Esophagus squamous epithelium (tissue), 5 donors: ENCODE measurements at regions not wholly inside any gene's neighbourhood (a gene's known extent, or its start where the extent isn't known, plus 50 kb on each side); places are given as distances from the start of the nearest gene placed in this dataset.

Source experiments
- DNase-seq: peaks from one replicate; lab custom pipeline; 2025; lab: John Stamatoyannopoulos, UW
- H3K27ac ChIP-seq, 4 donors: fragments of 200-600 bp; sonication (generic); one replicate each; pipeline ENCODE4 v1.5.1; 2016 to 2019; ENCODE audit warnings: mild to moderate bottlenecking in 1 of 4
- H3K27me3 ChIP-seq, 4 donors: fragments of 200-600 bp; sonication (generic); 1 replicate in 3 of 4; 2 replicates in 1 of 4; pipeline versions ENCODE4 v1.5.1 to v1.6.0; 2017 to 2021; ENCODE audit warnings: antibody characterized with exemption in 1 of 4
- H3K36me3 ChIP-seq, 3 donors: fragments of 200-600 bp; sonication (generic); one replicate each; pipeline ENCODE4 v1.5.1; 2016 to 2019
- H3K4me1 ChIP-seq, 3 donors: fragments of 200-600 bp; sonication (generic); one replicate each; pipeline ENCODE4 v1.5.1; 2017 to 2019
- H3K4me3 ChIP-seq, 4 donors: fragments of 200-600 bp; sonication (generic); 1 replicate in 3 of 4; 2 replicates in 1 of 4; pipeline ENCODE4 v1.5.1; 2016 to 2019; ENCODE audit warnings: mild to moderate bottlenecking in 2 of 4, moderate library complexity in 1 of 4
- H3K9me3 ChIP-seq, 3 donors: fragments of 200-600 bp; sonication (generic); one replicate each; pipeline ENCODE4 v1.5.1; 2016 to 2019
- CTCF ChIP-seq, 6 experiments: fragments of 450-650 bp in 4 of 6; fragments of 200-600 bp in 2 of 6; sonication (generic) in 2 of 6; IDR thresholded peaks; one replicate each; pipeline ENCODE4 v1.5.1; 2016 to 2019; ENCODE audit warnings: antibody characterized with exemption in 6 of 6, mild to moderate bottlenecking in 4 of 6, moderate library complexity in 4 of 6
- POLR2A ChIP-seq, 4 donors: fragments of 450-650 bp; IDR thresholded peaks; one replicate each; pipeline ENCODE4 v1.6.1; 2017; ENCODE audit warnings: antibody characterized with exemption in 4 of 4, mild to moderate bottlenecking in 4 of 4, moderate library complexity in 3 of 4
- WGBS, 2 donors: methylation state at CpG; one replicate each; pipeline ENCODE4 v1.1.5; 2018; 5-methylcytosine and 5-hydroxymethylcytosine counted together
- intact Hi-C: fragments of 100-400 bp; cut with DNase I; formaldehyde crosslinking; loops from one replicate; pipeline ENCODE4 v1.15.0; 2022
- donor health status: DM: yes; HTN: yes; CAD: no.

- H3K4me3 ChIP-seq: no peak overlapping the region
- H3K4me1 ChIP-seq: no peaks in the 10 kb centered on the region
- no peak for DNase-seq
- no peaks in the 10 kb centered on the region for H3K27me3 ChIP-seq
- no peak overlapping the region for H3K27ac ChIP-seq
- H3K9me3 ChIP-seq: no peaks in the 10 kb centered on the region
- H3K36me3 ChIP-seq: no peaks in the 10 kb centered on the region
- TF ChIP-seq POLR2A (IDR thresholded peaks at IDR 0.05) (no peak), CTCF (IDR thresholded peaks at IDR 0.05) (no peak)
- 45% methylated on average over 4 of the region's 6 CpGs; no CpG with 5 or more reads in 1 of the 2 donors for WGBS, 2 donors
- intact Hi-C loops: no loop called here
Measured at GRCh38 chrX:68922013-68922412, 93.2 kb downstream of the EFNB1 start.

GRCh38 chrX:68920561-68920960 lies 91.7 kb downstream of the EFNB1 start:
- H3K27ac ChIP-seq: no peak overlapping the region
- no peaks in the 10 kb centered on the region for H3K9me3 ChIP-seq
- H3K27me3 ChIP-seq: no peaks in the 10 kb centered on the region
- WGBS, 2 donors: 44 to 58% methylated on average over 2 to 7 of the region's 7 CpGs
- TF ChIP-seq CTCF (IDR thresholded peaks at IDR 0.05) (no peak), POLR2A (IDR thresholded peaks at IDR 0.05) (no peak)
- no peaks in the 10 kb centered on the region for H3K4me1 ChIP-seq
- intact Hi-C loops: no loop called here
- DNase-seq: no peak
- no peaks in the 10 kb centered on the region for H3K36me3 ChIP-seq
- no peak overlapping the region for H3K4me3 ChIP-seq

- H3K27me3 ChIP-seq: no peaks in the 10 kb centered on the region
- intact Hi-C loops: no loop called here
- no peaks in the 10 kb centered on the region for H3K4me1 ChIP-seq
- no peak for DNase-seq
- H3K27ac ChIP-seq: no peak overlapping the region
- no peak overlapping the region for H3K4me3 ChIP-seq
- TF ChIP-seq POLR2A (IDR thresholded peaks at IDR 0.05) (no peak), CTCF (IDR thresholded peaks at IDR 0.05) (no peak)
- no peaks in the 10 kb centered on the region for H3K36me3 ChIP-seq
- no peaks in the 10 kb centered on the region for H3K9me3 ChIP-seq
Measured at GRCh38 chrX:68919707-68920106, 90.9 kb downstream of the EFNB1 start.

DNA sequence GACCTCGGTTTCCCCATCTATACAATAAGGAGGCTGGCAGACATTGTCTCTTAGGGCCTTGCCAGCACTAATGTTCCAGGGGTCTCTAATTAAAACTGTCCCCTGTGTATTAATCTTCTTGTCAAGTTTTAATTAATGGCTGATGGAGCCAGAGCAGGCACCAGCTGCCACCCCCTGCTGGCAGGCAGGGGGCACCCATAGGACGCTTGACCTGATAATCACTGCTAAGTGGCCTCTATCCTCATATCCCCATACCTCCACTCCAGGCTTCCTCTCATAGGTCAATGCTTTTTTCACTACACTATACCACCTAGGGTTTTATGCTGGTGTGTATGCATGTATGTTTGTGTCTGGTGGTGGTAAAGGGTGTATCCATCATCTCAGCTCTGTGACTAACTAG lies 89.4 kb downstream of the EFNB1 start:
- intact Hi-C loops: no loop called here
- Histone ChIP-seq H3K27me3 (no peaks in the 10 kb centered on the region), H3K4me3 (no peak overlapping the region), H3K36me3 (no peaks in the 10 kb centered on the region), H3K27ac (no peak overlapping the region), H3K4me1 (no peaks in the 10 kb centered on the region), H3K9me3 (no peaks in the 10 kb centered on the region)
- no peak for TF ChIP-seq POLR2A (IDR thresholded peaks at IDR 0.05)
- no peak for TF ChIP-seq CTCF (IDR thresholded peaks at IDR 0.05)
- WGBS, 2 donors: 56 to 60% methylated on average over 1 to 2 of the region's 2 CpGs
- DNase-seq: no peak

GRCh38 chrX:68917799-68918198 lies 89.0 kb downstream of the EFNB1 start:
- DNase-seq: no peak
- Histone ChIP-seq H3K4me3 (no peak overlapping the region), H3K27ac (no peak overlapping the region), H3K27me3 (no peaks in the 10 kb centered on the region), H3K36me3 (no peaks in the 10 kb centered on the region), H3K9me3 (no peaks in the 10 kb centered on the region), H3K4me1 (no peaks in the 10 kb centered on the region)
- TF ChIP-seq POLR2A (IDR thresholded peaks at IDR 0.05) (no peak), CTCF (IDR thresholded peaks at IDR 0.05) (no peak)
- intact Hi-C loops: no loop called here
